ENCODE measurements at regions not wholly inside any gene's neighbourhood (a gene's known extent, or its start where the extent isn't known, plus 50 kb on each side); places are given as distances from the start of the nearest gene placed in this dataset.

- peak in 1 of 2 donors; percentile 54 for DNase-seq
- intact Hi-C loops (cut with DNase I; ENCODE audit: low total_unique reads), result no loop called here
- Histone ChIP-seq H3K27me3 (no peaks in the 10 kb centered on the region), H3K9me3 (no peaks in the 10 kb centered on the region), H3K36me3 (no peaks in the 10 kb centered on the region), H3K4me1 (peaks cover 0 to 16% (median 6%) of the 10 kb centered on the region in 4 donors), H3K4me3 (no peak overlapping the region), H3K27ac (peak overlapping the region in 1 of 2 donors; percentile 12)
- no peak for TF ChIP-seq CTCF (IDR thresholded peaks at IDR 0.05)
Measured at GRCh38 chr6:16947375-16948015, 154.4 kb upstream of the STMND1 start.

- intact Hi-C loops (cut with DNase I; ENCODE audit: low total_unique reads), result no loop called here
- H3K4me1 ChIP-seq, result peaks cover 0 to 16% (median 6%) of the 10 kb centered on the region in 4 donors
- no peak overlapping the region for H3K4me3 ChIP-seq
- H3K27me3 ChIP-seq, result peaks cover 0 to 2% of the 10 kb centered on the region in 2 donors
- DNase-seq, result no peak
- no peaks in the 10 kb centered on the region for H3K36me3 ChIP-seq
- TF ChIP-seq CTCF (IDR thresholded peaks at IDR 0.05), result no peak
- H3K9me3 ChIP-seq, result no peaks in the 10 kb centered on the region
- no peak overlapping the region for H3K27ac ChIP-seq
Measured at GRCh38 chr6:16944596-16944995, 157.3 kb upstream of the STMND1 start.

DNA sequence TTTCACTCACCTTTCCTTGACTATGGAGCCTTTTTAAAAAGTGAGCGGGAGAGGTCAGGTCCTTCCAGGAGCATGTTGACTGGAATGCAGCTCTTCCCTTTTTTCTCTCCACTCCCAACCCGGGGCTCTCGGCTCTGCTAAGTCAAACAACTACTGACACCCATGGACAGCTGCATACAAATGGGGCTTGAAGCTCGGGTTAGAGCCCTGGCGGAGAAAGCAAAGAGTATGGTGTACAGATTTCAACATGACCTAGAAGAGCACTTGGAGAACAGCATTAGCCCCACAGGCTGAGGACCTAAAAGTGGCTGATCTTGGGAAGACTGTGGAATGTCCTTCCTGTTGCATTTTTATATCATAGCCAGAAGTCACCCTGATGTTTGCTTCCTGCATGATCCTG, 162.0 kb upstream of the STMND1 start:
- no peaks in the 10 kb centered on the region for H3K9me3 ChIP-seq
- no peak for DNase-seq
- no peak overlapping the region for H3K27ac ChIP-seq
- no peaks in the 10 kb centered on the region for H3K4me1 ChIP-seq
- no peaks in the 10 kb centered on the region for H3K36me3 ChIP-seq
- no peak overlapping the region for H3K4me3 ChIP-seq
- TF ChIP-seq CTCF (IDR thresholded peaks at IDR 0.05), result no peak
- H3K27me3 ChIP-seq, result peaks cover 0 to 2% of the 10 kb centered on the region in 2 donors
- intact Hi-C loops (cut with DNase I; ENCODE audit: low total_unique reads), result no loop called here

DNA sequence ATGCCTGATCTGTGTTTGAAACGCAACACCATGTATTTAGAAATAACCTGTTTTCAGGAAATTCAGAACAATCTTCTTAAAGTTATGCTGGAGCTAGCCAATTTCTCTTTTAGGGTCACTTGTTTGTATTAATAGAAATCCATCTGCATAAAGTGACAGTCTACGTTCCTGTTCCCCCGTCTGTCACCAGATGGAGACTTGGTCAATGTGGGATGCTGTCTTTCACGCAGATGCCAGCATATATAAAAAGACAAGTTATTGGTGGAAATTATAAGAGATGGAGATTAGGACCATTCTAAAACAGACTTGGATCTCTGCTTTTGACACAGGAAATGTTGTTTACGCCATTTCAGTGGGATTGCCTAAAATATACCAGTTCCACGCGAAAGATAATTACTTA, 162.5 kb upstream of the STMND1 start:
- intact Hi-C loops (cut with DNase I; ENCODE audit: low total_unique reads), result no loop called here
- DNase-seq, result no peak

GRCh38 chr6:16936893-16937292, 165.0 kb upstream of the STMND1 start:
- intact Hi-C loops (cut with DNase I; ENCODE audit: low total_unique reads), result no loop called here
- TF ChIP-seq CTCF (IDR thresholded peaks at IDR 0.05), result no peak
- Histone ChIP-seq H3K9me3 (no peaks in the 10 kb centered on the region), H3K4me1 (no peaks in the 10 kb centered on the region), H3K27me3 (peaks cover 0 to 2% of the 10 kb centered on the region in 2 donors), H3K27ac (no peak overlapping the region), H3K36me3 (no peaks in the 10 kb centered on the region), H3K4me3 (no peak overlapping the region)
- no peak for DNase-seq

More for the DNA sequence above, 162.5 kb upstream of the STMND1 start:
- H3K27me3 ChIP-seq, result peaks cover 0 to 2% of the 10 kb centered on the region in 2 donors
- no peaks in the 10 kb centered on the region for H3K4me1 ChIP-seq
- H3K36me3 ChIP-seq, result no peaks in the 10 kb centered on the region
- H3K4me3 ChIP-seq, result no peak overlapping the region
- no peak for TF ChIP-seq CTCF (IDR thresholded peaks at IDR 0.05)
- no peak overlapping the region for H3K27ac ChIP-seq
- no peaks in the 10 kb centered on the region for H3K9me3 ChIP-seq

GRCh38 chr6:16933961-16934360, 167.9 kb upstream of the STMND1 start:
- intact Hi-C loops (cut with DNase I; ENCODE audit: low total_unique reads), result no loop called here
- Histone ChIP-seq H3K9me3 (no peaks in the 10 kb centered on the region), H3K27me3 (no peaks in the 10 kb centered on the region), H3K27ac (no peak overlapping the region), H3K36me3 (no peaks in the 10 kb centered on the region), H3K4me1 (no peaks in the 10 kb centered on the region), H3K4me3 (no peak overlapping the region)
- TF ChIP-seq CTCF (IDR thresholded peaks at IDR 0.05), result no peak
- no peak for DNase-seq
